Kidney (tissue), 13 donors: ENCODE measurements at regions not wholly inside any gene's neighbourhood (a gene's known extent, or its start where the extent isn't known, plus 50 kb on each side); places are given as distances from the start of the nearest gene placed in this dataset.

Source experiments
- DNase-seq, 5 donors: peaks; one replicate each; pipeline ENCODE4 v3.0.0-alpha.2; 2013 to 2020
- FAIRE-seq: peaks from 2 replicates; lab custom pipeline; 2012; peaks lifted over from hg19 to GRCh38; lab: Jason Lieb, UNC
- H3K27ac ChIP-seq, 2 donors: one replicate each; pipeline ENCODE4 v1.7.0; 2013; ENCODE audit warnings: low read depth in 2 of 2, low read length in 2 of 2, inconsistent platforms in 1 of 2
- H3K27me3 ChIP-seq: one replicate; pipeline ENCODE4 v1.7.1; 2013; ENCODE audit warnings: low read length, inconsistent platforms; ENCODE audit not compliant: control insufficient read depth, insufficient read depth
- H3K36me3 ChIP-seq, 3 donors: one replicate each; pipeline versions ENCODE4 v1.7.0 to v1.7.1; 2013; ENCODE audit warnings: low read length in 3 of 3, control low read depth in 1 of 3, inconsistent platforms in 1 of 3; ENCODE audit not compliant: insufficient read depth in 3 of 3, control insufficient read depth in 2 of 3
- H3K4me1 ChIP-seq, 3 donors: one replicate each; pipeline versions ENCODE4 v1.7.0 to v1.7.1; 2013; ENCODE audit warnings: low read length in 3 of 3, inconsistent platforms in 1 of 3, low read depth in 1 of 3; ENCODE audit not compliant: control insufficient read depth in 2 of 3, insufficient read depth in 2 of 3
- H3K4me3 ChIP-seq, 3 donors: one replicate each; pipeline versions ENCODE4 v1.7.0 to v1.8.1; 2013; ENCODE audit warnings: low read length in 3 of 3, control low read depth in 1 of 3, inconsistent platforms in 1 of 3
- H3K9ac ChIP-seq, 3 donors: one replicate each; pipeline versions ENCODE4 v1.7.0 to v1.7.1; 2013; ENCODE audit warnings: low read length in 3 of 3, control low read depth in 1 of 3, inconsistent platforms in 1 of 3
- H3K9me3 ChIP-seq, 3 donors: one replicate each; pipeline versions ENCODE4 v1.7.0 to v1.7.1; 2013; ENCODE audit warnings: low read length in 3 of 3, control low read depth in 1 of 3, inconsistent platforms in 1 of 3; ENCODE audit not compliant: control insufficient read depth in 2 of 3, insufficient read depth in 1 of 3
- CTCF ChIP-seq: IDR thresholded peaks from 3 replicates; pipeline ENCODE4 v1.5.1; 2012; ENCODE audit warnings: mild to moderate bottlenecking, moderate library complexity, borderline replicate concordance; ENCODE audit not compliant: insufficient read depth; ENCODE audit errors: extremely low read depth
- intact Hi-C: fragments of 100-400 bp; cut with DNase I; formaldehyde crosslinking; loops from one replicate; pipeline ENCODE4 v1.11.1; 2022
- donor health status: control.
- donor health status: control.
- donor health status: control.
- donor health status: control.
- donor health status: control.
- donor health status: DM: yes; HTN: yes; CAD: no.
- donor health status: Normal renal cell carcinoma (clear cell type).

- Histone ChIP-seq H3K9me3 (no peaks in the 10 kb centered on the region), H3K27me3 (no peaks in the 10 kb centered on the region), H3K27ac (no peak overlapping the region), H3K4me3 (no peak overlapping the region), H3K36me3 (no peaks in the 10 kb centered on the region), H3K9ac (no peak overlapping the region), H3K4me1 (no peaks in the 10 kb centered on the region)
- no peak for FAIRE-seq
- no peak for DNase-seq
- TF ChIP-seq CTCF = no peak
- intact Hi-C loops = no loop called here
Observed at GRCh38 chr11:114785820-114786219, 107.5 kb downstream of the NXPE2 start.

DNA sequence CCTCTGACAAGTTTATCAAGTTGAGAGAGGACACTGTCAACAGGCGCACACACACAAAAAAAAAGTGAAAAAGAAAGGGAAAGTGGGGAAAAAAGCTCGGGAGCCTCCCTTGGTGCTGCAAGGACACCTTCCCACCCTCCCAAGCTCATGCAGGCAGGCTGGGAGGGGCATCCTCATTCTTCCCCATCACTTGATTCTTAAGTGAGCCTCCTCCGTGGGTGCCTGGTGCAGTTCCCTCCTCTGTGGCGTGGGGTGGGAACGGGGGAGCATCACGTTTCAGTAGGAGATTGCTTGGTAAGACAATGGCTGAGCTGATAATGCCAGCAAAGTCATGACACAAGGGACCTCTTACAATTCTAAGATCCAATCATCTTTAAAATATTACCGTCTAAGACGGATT, 108.8 kb downstream of the NXPE2 start:
- H3K27me3 ChIP-seq = no peaks in the 10 kb centered on the region
- no peaks in the 10 kb centered on the region for H3K36me3 ChIP-seq
- no peak for TF ChIP-seq CTCF
- H3K4me1 ChIP-seq = no peaks in the 10 kb centered on the region
- DNase-seq = no peak
- intact Hi-C loops = no loop called here
- H3K9me3 ChIP-seq = no peaks in the 10 kb centered on the region
- no peak overlapping the region for H3K9ac ChIP-seq
- FAIRE-seq = no peak
- no peak overlapping the region for H3K4me3 ChIP-seq
- H3K27ac ChIP-seq = no peak overlapping the region

DNA sequence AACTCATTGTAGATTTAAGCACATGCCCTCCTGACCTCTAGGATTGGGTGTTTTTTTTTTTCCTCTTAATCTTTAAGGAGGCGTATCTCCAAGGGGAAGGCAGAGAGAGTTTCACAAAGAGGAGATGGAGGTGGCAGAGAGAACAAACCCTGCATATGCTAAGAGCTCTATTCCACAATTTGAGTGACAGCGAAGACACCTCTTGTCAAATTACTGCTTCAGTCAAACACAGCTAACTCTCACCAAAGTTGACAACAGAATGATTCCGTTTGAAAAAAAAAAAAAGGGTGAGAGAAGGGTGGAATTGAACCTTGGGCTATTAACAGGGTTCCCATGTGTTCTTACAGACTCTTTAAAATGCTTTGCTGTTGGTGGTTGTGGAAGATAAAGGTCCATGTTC, 112.6 kb downstream of the NXPE2 start:
- FAIRE-seq (no peak), DNase-seq (no peak)
- Histone ChIP-seq H3K36me3 (no peaks in the 10 kb centered on the region), H3K4me3 (no peak overlapping the region), H3K9ac (no peak overlapping the region), H3K4me1 (no peaks in the 10 kb centered on the region), H3K9me3 (no peaks in the 10 kb centered on the region), H3K27ac (no peak overlapping the region), H3K27me3 (no peaks in the 10 kb centered on the region)
- intact Hi-C loops = no loop called here
- TF ChIP-seq CTCF = no peak

DNA sequence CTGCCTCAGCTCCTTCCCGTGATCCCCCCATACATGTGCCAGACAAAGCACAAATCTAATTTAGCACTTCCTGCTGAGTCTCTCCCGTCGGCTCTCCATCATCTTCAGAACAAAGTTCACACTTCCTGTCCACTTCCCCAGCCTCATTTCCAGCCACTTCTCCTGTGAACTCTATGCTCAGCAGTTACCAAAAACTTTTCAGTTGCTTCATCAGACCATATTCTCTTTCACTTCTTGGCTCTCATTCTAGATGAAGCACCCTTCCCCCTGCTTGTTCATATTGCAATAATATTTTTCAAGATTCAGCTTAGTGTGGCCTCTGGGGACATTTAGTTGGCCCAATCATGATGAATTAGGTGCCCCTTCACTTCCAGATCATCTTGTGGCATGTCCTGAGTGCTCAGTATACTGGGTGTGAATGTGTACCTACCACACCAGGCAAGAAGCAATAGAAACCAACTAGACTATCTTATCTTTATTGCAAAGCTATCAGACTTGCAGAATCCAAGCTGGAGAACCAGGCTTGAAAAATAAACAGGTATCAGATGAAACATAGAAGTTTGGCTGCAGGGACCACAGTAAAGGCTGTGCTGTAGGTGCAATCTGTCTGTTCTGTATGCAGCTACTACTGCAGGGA, 115.8 kb downstream of the NXPE2 start:
- no peak for FAIRE-seq
- Histone ChIP-seq H3K4me3 (no peak overlapping the region), H3K36me3 (no peaks in the 10 kb centered on the region), H3K27me3 (no peaks in the 10 kb centered on the region), H3K27ac (no peak overlapping the region), H3K4me1 (no peaks in the 10 kb centered on the region), H3K9ac (no peak overlapping the region), H3K9me3 (no peaks in the 10 kb centered on the region)
- TF ChIP-seq CTCF = no peak
- no peak for DNase-seq
- intact Hi-C loops = no loop called here
